Nucleus accumbens (tissue), 56 donors: ENCODE measurements at regions not wholly inside any gene's neighbourhood (a gene's known extent, or its start where the extent isn't known, plus 50 kb on each side); places are given as distances from the start of the nearest gene placed in this dataset.

ENCODE experiments used
- DNase-seq, 56 donors: peaks; one replicate each; lab custom pipeline; 2025; lab: John Stamatoyannopoulos, UW

GRCh38 chr6:4395386-4395785 lies 260.0 kb upstream of the ECI2 start:
- no peak for DNase-seq

DNA sequence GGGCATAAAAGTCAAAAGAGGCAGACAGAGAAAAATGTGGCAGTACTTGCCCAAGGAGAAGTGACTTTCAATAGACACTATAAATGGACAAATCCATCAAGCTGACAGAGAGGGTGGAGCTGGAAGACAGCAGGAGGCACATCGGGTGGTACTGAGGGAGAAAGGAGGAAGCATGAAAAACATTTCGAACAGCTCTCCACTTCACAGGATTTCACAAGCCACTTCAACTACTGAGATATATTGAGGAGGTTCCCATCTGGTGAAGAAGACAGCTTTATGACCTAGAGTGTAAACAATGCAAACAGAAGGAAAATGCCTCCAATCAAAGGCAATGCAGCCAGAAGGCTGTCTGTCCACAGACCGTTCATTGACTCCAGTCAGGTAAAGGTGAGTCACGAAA lies 259.4 kb upstream of the ECI2 start:
- no peak for DNase-seq

DNA sequence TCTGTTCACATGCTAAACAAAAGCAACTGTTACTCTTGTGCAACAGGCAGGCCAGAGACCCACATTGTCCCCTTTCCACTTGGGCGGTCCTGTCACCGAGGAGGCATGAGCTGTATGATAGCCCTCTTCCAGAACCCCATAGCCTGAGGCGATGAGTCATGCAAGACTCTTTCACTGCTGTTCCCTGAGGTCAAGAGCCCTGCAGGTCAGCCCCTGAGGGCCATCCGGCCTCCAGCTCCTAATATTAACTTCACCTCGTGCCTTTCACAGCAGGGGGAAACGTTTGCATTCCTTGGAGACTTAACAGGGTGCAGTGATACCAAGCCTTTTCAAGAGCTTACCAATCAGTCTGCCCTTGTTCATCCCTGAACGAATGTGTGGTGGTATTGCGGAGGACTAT lies 253.3 kb upstream of the ECI2 start:
- no peak for DNase-seq

DNA sequence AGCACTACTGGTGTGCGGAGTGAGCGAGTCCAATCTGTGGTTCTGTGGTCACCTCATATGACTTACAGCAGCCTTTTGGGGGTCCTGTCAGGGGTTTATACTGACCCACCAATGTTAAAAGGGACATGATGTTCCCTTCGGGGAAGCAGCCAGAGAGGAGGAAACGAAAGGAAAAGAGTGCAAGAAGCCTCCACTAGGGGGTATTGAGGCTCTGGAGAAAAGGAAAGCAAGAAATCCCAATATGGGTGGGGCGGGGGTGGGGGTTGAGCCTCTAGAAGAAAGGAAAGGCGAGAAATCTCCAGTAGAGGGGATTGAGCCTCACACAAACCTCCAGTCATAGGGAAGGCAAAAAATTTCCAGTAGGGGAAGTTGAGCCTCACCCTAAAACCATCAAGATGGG lies 249.3 kb upstream of the ECI2 start:
- DNase-seq, result no peak

DNA sequence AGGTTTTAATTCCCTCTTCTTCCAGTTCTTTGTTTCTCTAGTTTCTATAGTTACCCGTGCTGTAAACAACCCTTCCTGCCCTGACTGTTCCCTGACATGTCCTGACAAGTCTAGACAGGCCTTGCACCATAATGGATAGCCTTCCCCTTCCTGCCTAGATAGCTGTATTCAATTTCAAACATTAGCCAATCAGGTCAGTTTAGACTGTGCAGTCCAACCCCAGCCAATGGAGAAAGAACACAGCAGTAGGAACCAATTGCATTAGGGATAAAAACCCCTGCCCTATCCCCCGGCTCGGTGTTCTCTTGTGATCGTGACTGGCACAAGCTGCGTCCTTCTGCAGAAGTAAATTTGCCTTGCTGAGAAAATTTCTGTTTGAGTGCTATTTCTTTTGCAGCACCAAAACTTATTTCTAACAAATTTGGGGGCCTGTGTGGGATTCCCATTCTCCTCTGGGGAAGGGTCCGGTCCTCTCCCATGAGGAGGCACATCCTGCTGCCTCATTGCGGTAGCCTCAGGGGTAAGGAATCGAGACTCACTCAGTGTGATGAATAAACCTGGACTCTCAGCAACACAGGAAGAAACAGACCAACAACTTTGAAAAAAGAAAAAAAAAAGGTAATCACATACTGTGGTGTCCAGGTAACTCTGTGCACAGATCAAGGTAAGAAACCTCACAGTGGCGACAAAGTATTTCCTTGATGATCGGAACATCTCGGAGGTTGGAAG lies 248.7 kb upstream of the ECI2 start:
- no peak for DNase-seq

- DNase-seq, result no peak
Observed at GRCh38 chr6:4382362-4382853, 247.0 kb upstream of the ECI2 start.

GRCh38 chr6:4381381-4381780 lies 246.0 kb upstream of the ECI2 start:
- no peak for DNase-seq

DNA sequence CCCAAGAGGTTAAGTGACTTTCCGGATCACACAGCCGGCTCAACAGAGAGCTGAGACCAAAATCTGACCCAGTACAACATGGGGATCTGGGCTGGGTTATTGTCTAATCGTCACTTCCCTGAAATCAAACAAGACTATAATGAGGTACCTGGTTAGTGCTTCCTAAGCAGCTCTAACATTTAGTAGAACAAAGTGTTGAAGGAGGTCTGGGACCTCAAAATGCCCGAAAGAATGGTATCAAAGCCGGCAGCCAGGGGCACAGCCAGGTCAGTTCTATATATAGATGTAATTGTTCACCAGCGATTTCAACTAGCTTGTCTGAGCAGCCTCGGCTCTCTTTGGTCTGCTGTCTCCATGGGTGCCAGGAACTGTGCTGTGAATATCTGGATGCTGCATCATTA lies 245.5 kb upstream of the ECI2 start:
- no peak for DNase-seq

DNA sequence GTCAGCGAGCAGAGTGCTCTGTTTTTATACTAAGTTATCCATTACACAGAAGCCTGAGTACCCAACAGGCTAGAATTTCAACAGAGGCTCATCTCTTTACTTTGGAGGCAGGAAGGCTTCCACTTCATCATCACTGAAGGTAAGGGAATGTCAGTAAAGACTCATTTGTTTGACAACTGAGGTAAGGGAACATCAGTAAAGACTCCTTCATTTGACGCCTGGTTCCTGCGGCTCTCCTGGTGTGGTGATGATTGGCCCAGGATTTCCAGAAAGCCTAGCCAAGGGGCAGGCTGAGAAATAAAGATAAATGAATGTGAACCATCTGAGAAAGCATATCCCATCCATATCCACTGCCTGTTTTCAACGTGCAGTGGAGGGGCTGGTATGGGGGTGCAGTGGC lies 244.6 kb upstream of the ECI2 start:
- no peak for DNase-seq

GRCh38 chr6:4378319-4378996 lies 243.1 kb upstream of the ECI2 start:
- no peak for DNase-seq

DNA sequence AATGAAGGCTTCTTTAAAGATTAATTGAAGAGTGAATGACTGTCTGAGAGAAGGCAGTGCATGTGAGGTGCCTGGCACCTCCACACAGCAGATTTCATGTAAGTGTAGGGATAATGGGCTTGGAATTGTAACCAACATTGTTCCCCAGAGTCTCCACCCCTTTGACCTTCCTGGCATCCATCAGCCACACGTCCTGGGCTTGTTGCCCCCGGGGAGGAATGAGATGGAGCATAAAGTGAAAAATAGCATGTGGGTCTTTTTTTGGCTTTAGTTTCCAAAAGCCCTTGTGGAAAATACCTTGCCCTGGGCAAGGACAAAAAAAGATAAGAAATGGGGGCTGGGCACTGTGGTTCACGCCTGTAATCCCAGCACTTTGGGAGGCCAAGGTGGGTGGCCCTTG lies 242.2 kb upstream of the ECI2 start:
- DNase-seq, result no peak

DNA sequence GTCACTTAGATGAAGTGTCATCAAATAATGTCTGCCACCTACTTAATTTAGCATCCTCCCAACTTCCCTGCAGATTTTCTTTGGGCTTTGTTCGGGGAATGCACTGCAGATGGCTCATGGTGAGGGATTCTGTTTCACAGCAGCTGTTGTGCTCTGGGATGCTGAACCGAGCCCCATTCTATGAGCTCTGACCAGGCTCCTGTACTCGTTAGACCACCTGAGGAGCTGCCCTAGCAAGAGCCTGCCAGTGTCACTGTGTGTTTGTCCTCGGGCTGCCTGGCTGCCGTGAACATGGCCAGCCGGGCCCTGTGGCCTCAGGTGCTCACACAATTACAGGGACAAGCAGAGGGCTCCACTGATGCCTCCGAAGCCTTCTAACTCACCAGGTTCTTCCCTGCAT lies 238.8 kb upstream of the ECI2 start:
- no peak for DNase-seq

GRCh38 chr6:4372866-4373265 lies 237.5 kb upstream of the ECI2 start:
- DNase-seq, result no peak

- DNase-seq, result no peak
Observed at GRCh38 chr6:4371207-4371921, 236.0 kb upstream of the ECI2 start.

DNA sequence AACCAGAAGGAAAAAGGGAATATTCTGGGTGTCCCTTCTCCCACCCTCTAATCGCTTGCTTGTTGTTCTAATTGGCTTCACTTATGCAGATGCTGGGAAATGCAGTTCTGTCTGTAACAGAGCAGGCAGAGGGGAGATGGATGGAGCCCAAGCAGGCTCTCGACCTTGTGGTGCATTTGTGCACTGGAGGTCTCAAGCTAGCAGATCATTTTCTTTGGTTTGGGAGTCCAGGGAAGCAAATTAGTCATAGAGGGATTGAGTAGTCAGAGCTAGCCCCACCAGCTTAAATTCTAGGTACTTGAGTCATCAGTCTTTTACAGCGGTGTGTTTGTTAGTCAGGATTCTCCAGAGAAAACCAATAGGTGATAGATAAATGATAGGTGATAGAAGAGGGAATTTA lies 234.7 kb upstream of the ECI2 start:
- DNase-seq, result no peak

DNA sequence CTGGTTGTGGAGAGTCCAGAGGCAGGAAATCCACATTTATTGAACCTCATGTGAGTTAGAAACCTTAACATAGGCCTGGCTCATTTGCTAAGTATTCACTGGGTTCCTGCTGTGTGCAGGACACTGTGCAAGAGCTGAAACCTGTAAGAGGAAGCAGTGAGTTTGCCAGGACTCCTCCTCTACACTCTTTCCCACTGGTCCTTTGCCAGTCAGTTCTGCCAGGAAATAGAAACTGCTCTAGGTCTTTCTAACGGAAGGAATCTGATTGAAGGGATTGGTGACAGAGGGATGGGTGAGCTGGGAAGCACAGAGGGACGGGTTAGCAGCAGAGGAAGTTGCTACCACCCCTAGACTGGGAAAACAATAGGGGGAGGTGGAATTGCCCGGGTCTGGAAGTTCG lies 234.2 kb upstream of the ECI2 start:
- no peak for DNase-seq

GRCh38 chr6:4368649-4369048 lies 233.3 kb upstream of the ECI2 start:
- DNase-seq, result no peak

- no peak for DNase-seq
Observed at GRCh38 chr6:4367643-4368042, 232.3 kb upstream of the ECI2 start.

GRCh38 chr6:4366635-4367395 lies 231.4 kb upstream of the ECI2 start:
- DNase-seq, result no peak

DNA sequence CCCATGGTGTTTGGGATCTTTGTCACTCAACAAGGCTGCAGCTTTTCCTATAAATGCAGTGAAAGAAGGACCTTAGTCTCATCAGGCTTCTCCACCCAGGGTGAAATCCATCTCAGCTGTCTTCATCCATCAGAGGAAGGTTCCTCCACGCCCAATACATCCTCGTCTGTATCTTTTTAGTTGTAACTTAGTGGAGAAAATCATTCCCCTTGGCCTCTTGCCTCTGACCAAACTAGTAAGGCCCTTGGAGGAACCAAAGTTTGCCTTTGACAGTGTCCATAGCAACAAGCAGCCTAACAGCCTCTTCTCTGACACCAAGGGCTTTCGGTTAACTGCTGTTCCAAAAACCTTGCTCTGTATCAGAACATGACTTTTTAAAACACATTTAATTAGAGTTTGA lies 230.3 kb upstream of the ECI2 start:
- no peak for DNase-seq

- no peak for DNase-seq
Observed at GRCh38 chr6:4364711-4365110, 229.3 kb upstream of the ECI2 start.
